ENCODE measurements at regions not wholly inside any gene's neighbourhood (a gene's known extent, or its start where the extent isn't known, plus 50 kb on each side); places are given as distances from the start of the nearest gene placed in this dataset.

- TF ChIP-seq, protein P1, sequence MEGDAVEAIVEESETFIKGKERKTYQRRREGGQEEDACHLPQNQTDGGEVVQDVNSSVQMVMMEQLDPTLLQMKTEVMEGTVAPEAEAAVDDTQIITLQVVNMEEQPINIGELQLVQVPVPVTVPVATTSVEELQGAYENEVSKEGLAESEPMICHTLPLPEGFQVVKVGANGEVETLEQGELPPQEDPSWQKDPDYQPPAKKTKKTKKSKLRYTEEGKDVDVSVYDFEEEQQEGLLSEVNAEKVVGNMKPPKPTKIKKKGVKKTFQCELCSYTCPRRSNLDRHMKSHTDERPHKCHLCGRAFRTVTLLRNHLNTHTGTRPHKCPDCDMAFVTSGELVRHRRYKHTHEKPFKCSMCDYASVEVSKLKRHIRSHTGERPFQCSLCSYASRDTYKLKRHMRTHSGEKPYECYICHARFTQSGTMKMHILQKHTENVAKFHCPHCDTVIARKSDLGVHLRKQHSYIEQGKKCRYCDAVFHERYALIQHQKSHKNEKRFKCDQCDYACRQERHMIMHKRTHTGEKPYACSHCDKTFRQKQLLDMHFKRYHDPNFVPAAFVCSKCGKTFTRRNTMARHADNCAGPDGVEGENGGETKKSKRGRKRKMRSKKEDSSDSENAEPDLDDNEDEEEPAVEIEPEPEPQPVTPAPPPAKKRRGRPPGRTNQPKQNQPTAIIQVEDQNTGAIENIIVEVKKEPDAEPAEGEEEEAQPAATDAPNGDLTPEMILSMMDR (IDR thresholded peaks at IDR 0.05; ENCODE audit: low read depth, low read length) = no peak
- no peak for TF ChIP-seq POLR2A (IDR thresholded peaks at IDR 0.05; ENCODE audit: extremely low read depth, insufficient read length)
- TF ChIP-seq, protein P2, sequence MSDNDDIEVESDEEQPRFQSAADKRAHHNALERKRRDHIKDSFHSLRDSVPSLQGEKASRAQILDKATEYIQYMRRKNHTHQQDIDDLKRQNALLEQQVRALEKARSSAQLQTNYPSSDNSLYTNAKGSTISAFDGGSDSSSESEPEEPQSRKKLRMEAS (IDR thresholded peaks at IDR 0.05; ENCODE audit: low read depth, low read length) = no peak
Measured at GRCh38 chr3:137205394-137206045, 247.7 kb downstream of the IL20RB start.
